DND-41 (cell line): ENCODE measurements at regions not wholly inside any gene's neighbourhood (a gene's known extent, or its start where the extent isn't known, plus 50 kb on each side); places are given as distances from the start of the nearest gene placed in this dataset.

Experiments used
- ATAC-seq: fragments of 200-7000 bp; cut with Tn5 transposase; 3 replicates; pipeline ENCODE4 v1.9.1; 2021; ENCODE audit warnings: low read depth; ENCODE audit not compliant: insufficient read depth
- DNase-seq: peaks from one replicate; pipeline ENCODE4 v3.0.0-alpha.2; 2020
- H2AFZ ChIP-seq: 2 replicates; pipeline ENCODE4 v1.6.0; 2012; ENCODE audit warnings: low read depth, low read length
- H3K27ac ChIP-seq: 2 replicates; pipeline ENCODE4 v1.5.1; 2012; ENCODE audit warnings: low read length, inconsistent platforms
- H3K27me3 ChIP-seq: fragments of 200-600 bp; sonication (generic); 2 replicates; pipeline ENCODE4 v1.6.0; 2012; ENCODE audit warnings: low read length, mild to moderate bottlenecking, inconsistent platforms; ENCODE audit not compliant: insufficient read depth, poor library complexity
- H3K36me3 ChIP-seq: 2 replicates; pipeline ENCODE4 v1.5.1; 2012; ENCODE audit warnings: low read length, inconsistent platforms; ENCODE audit not compliant: insufficient read depth
- H3K4me1 ChIP-seq: 2 replicates; pipeline ENCODE4 v1.5.1; 2012; ENCODE audit warnings: mild to moderate bottlenecking, low read length; ENCODE audit not compliant: insufficient read depth
- H3K4me2 ChIP-seq: 2 replicates; pipeline ENCODE4 v1.6.0; 2012; ENCODE audit warnings: mild to moderate bottlenecking, moderate library complexity, low read length, inconsistent platforms; ENCODE audit not compliant: insufficient read depth
- H3K4me3 ChIP-seq, 2 experiments: fragments of 200-600 bp in 1 of 2; shearing (Covaris generic) in 1 of 2; 2 replicates each; pipeline ENCODE4 v1.5.1; 2012 to 2016; ENCODE audit warnings: inconsistent platforms in 2 of 2, low read length in 2 of 2, mild to moderate bottlenecking in 2 of 2, low read depth in 1 of 2, moderate library complexity in 1 of 2
- H3K79me2 ChIP-seq: 2 replicates; pipeline ENCODE4 v1.6.0; 2012; ENCODE audit warnings: low read length, inconsistent platforms; ENCODE audit not compliant: insufficient read depth
- H3K9ac ChIP-seq: 2 replicates; pipeline ENCODE4 v1.6.0; 2012; ENCODE audit warnings: low read depth, mild to moderate bottlenecking, inconsistent platforms, low read length, moderate library complexity
- H3K9me3 ChIP-seq: 2 replicates; pipeline ENCODE4 v1.5.1; 2012; ENCODE audit warnings: low read length, moderate library complexity, mild to moderate bottlenecking, inconsistent platforms; ENCODE audit not compliant: insufficient read depth, severe bottlenecking
- H4K20me1 ChIP-seq: 2 replicates; pipeline ENCODE4 v1.6.0; 2012; ENCODE audit warnings: low read length; ENCODE audit not compliant: insufficient read depth
- CTCF ChIP-seq: IDR thresholded peaks from 2 replicates; pipeline ENCODE4 v1.5.1; 2012; ENCODE audit warnings: borderline replicate concordance, low read length, moderate library complexity, mild to moderate bottlenecking; ENCODE audit not compliant: poor library complexity, severe bottlenecking; ENCODE audit errors: extremely low read depth
- EZH2 ChIP-seq: IDR thresholded peaks from 3 replicates; pipeline ENCODE4 v1.6.1; 2012; ENCODE audit warnings: borderline replicate concordance, low read depth, mild to moderate bottlenecking, moderate library complexity, low read length, inconsistent platforms; ENCODE audit not compliant: severe bottlenecking

DNA sequence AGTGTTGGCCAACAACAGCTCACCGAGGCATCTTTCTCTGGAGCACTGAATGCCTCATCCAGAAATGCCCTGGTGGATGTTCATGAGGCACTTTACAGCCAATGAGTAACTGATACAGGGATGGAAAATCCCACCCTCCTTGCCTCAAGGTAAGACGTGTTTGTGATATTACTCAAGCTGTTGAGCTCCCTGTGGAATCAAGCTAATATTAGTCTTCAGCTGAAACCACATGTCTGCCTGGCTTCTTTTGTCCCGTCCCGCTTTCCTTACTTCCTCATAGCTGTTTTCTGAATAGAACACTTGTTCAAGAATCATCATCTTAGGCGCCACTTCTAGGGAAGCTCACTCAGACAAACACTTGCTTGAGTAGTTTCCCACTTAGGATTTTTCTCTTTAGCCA is 422.4 kb downstream of the INHBA start:
- no peaks in the 10 kb centered on the region for H3K79me2 ChIP-seq
- H3K36me3 ChIP-seq = no peaks in the 10 kb centered on the region
- H3K4me2 ChIP-seq = no peak overlapping the region
- H2AFZ ChIP-seq = no peak overlapping the region
- H3K27me3 ChIP-seq = no peaks in the 10 kb centered on the region
- no peaks in the 10 kb centered on the region for H3K4me1 ChIP-seq
- no peak overlapping the region for H3K9ac ChIP-seq
- no peaks in the 10 kb centered on the region for H3K9me3 ChIP-seq
- ATAC-seq = no peak
- no peaks in the 10 kb centered on the region for H4K20me1 ChIP-seq
- H3K27ac ChIP-seq = no peak overlapping the region
- TF ChIP-seq EZH2 = no peak
- no peak for TF ChIP-seq CTCF
- no peak for DNase-seq
- no peak overlapping the region for H3K4me3 ChIP-seq

DNA sequence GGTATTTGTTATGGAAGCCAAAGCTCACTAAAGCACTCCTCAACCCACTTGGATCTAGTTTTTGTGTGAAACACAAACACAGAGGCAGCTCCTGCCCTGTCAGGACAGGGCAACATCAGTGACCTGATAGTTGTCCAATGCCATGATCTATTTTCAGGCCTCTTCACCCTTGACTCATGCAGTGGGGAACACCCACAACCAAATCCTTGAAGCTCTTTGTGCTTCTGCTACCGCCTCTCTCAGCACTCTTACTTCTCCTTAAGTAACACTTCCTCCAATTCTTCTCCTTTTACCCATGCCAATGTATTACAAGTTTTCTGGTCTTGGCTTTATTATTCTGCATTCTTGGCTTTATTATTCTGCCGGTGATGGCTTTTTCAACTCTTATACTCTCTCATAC is 425.3 kb downstream of the INHBA start:
- H3K4me3 ChIP-seq = no peak overlapping the region
- no peak overlapping the region for H3K9ac ChIP-seq
- H3K27me3 ChIP-seq = no peaks in the 10 kb centered on the region
- no peak overlapping the region for H2AFZ ChIP-seq
- no peaks in the 10 kb centered on the region for H4K20me1 ChIP-seq
- DNase-seq (no peak), ATAC-seq (no peak)
- H3K79me2 ChIP-seq = no peaks in the 10 kb centered on the region
- no peaks in the 10 kb centered on the region for H3K4me1 ChIP-seq
- H3K36me3 ChIP-seq = no peaks in the 10 kb centered on the region
- H3K27ac ChIP-seq = no peak overlapping the region
- no peak overlapping the region for H3K4me2 ChIP-seq
- TF ChIP-seq EZH2 = no peak
- TF ChIP-seq CTCF = no peak
- no peaks in the 10 kb centered on the region for H3K9me3 ChIP-seq

GRCh38 chr7:41275255-41275654 is 427.6 kb downstream of the INHBA start:
- DNase-seq (no peak), ATAC-seq (no peak)
- Histone ChIP-seq H3K4me1 (no peaks in the 10 kb centered on the region), H3K27ac (no peak overlapping the region), H3K79me2 (no peaks in the 10 kb centered on the region), H3K4me3 (no peak overlapping the region), H4K20me1 (no peaks in the 10 kb centered on the region), H3K27me3 (no peaks in the 10 kb centered on the region), H3K4me2 (no peak overlapping the region), H3K36me3 (no peaks in the 10 kb centered on the region), H2AFZ (no peak overlapping the region), H3K9me3 (no peaks in the 10 kb centered on the region), H3K9ac (no peak overlapping the region)
- no peak for TF ChIP-seq EZH2
- TF ChIP-seq CTCF = no peak

GRCh38 chr7:41274179-41274578 is 428.7 kb downstream of the INHBA start:
- Histone ChIP-seq H3K79me2 (no peaks in the 10 kb centered on the region), H3K9me3 (no peaks in the 10 kb centered on the region), H4K20me1 (no peaks in the 10 kb centered on the region), H3K9ac (no peak overlapping the region), H3K27me3 (no peaks in the 10 kb centered on the region), H3K36me3 (no peaks in the 10 kb centered on the region), H3K4me1 (no peaks in the 10 kb centered on the region), H3K27ac (no peak overlapping the region), H3K4me2 (no peak overlapping the region), H2AFZ (no peak overlapping the region), H3K4me3 (no peak overlapping the region)
- TF ChIP-seq CTCF = no peak
- no peak for TF ChIP-seq EZH2
- DNase-seq (no peak), ATAC-seq (no peak)
